Fibroblast of villous mesenchyme (primary cell): ENCODE measurements at regions not wholly inside any gene's neighbourhood (a gene's known extent, or its start where the extent isn't known, plus 50 kb on each side); places are given as distances from the start of the nearest gene placed in this dataset.

Experiments used
- DNase-seq: peaks from one replicate; pipeline ENCODE4 v3.0.0-alpha.2; 2010; ENCODE audit warnings: low read depth
- H3K4me3 ChIP-seq: 2 replicates; pipeline ENCODE4 v1.5.1; 2011; ENCODE audit warnings: low read depth, mild to moderate bottlenecking, low read length
- TF ChIP-seq, protein P1 (sequence below): IDR thresholded peaks from 2 replicates; pipeline ENCODE4 v1.5.1; 2012; ENCODE audit warnings: low read depth, mild to moderate bottlenecking, low read length; ENCODE audit not compliant: insufficient read depth

DNA sequence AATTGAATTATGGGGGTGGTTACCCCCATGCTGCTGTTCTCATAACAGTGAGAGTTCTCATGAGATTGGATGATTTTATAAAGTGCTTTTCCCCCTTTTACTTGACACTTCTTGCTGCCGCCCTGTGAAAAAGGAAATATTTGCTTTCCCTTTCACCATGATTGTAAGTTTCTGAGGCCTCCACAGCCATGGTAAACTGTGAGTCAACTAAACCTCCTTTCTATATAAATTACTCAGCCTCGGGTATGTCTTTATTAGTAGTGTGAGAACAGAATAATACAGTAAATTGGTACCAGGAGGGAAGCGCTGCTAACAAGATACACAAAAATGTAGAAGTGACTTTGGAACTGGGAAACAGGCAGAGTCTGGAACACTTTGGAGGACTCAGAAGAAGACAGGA, 1070.8 kb downstream of the FAM133A start:
- TF ChIP-seq, protein P1, sequence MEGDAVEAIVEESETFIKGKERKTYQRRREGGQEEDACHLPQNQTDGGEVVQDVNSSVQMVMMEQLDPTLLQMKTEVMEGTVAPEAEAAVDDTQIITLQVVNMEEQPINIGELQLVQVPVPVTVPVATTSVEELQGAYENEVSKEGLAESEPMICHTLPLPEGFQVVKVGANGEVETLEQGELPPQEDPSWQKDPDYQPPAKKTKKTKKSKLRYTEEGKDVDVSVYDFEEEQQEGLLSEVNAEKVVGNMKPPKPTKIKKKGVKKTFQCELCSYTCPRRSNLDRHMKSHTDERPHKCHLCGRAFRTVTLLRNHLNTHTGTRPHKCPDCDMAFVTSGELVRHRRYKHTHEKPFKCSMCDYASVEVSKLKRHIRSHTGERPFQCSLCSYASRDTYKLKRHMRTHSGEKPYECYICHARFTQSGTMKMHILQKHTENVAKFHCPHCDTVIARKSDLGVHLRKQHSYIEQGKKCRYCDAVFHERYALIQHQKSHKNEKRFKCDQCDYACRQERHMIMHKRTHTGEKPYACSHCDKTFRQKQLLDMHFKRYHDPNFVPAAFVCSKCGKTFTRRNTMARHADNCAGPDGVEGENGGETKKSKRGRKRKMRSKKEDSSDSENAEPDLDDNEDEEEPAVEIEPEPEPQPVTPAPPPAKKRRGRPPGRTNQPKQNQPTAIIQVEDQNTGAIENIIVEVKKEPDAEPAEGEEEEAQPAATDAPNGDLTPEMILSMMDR: no peak
- H3K4me3 ChIP-seq: no peak overlapping the region
- no peak for DNase-seq

DNA sequence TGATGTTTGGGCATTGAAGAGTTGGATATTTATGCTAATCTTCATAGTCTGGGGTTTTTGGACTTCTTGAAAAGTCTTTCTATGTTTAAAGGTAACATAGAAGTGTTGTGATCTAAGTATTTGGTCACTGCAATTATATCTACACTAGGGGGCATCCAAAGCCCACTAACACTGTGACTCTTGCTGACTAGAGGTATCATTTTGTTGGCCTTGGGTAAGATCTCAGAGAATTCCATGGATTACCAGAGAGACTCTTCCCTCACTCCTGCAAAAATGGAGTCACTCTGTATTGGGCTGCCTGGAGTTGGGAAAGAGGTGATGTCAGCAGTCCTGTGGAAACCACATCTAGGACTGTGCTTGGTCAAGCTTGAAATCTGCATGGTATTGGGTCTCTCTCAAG, 1077.6 kb downstream of the FAM133A start:
- DNase-seq: no peak
- no peak overlapping the region for H3K4me3 ChIP-seq
- TF ChIP-seq, protein P1: no peak

DNA sequence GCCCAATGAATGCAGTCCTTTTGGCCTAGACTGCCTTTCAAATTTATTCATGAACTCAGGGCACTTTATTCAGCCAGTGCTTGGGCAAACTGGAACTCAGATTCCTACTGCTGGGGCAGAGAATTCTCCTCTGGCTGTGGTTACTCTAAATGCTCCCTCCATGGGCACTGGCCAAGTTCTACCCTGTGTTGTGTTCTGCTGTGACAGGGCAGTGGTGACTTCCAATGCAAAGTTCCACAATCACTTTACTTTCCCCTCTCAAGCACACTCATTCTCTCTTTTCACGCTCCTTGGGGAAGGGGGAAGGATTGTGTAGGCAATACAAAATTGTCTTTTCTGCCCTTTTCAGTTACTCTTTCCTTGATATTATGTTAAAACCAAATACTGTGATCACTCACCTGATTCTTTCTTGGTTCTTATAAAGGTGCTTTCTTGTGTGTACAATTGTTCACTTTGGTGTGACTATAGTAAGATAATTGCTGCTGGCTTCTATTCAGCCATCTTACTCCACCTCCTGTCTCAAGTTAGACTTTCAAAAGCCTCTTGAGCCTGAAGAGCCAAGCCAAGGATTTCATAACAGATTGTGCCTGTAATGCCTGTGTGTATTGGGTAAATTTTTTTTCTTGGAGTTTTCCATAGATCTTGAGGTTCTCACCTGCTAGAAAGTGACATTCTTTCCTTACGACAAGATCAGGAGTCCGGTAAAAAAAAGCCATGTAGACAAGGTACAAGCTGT, 1078.6 kb downstream of the FAM133A start:
- TF ChIP-seq, protein P1: no peak
- no peak for DNase-seq
- no peak overlapping the region for H3K4me3 ChIP-seq

DNA sequence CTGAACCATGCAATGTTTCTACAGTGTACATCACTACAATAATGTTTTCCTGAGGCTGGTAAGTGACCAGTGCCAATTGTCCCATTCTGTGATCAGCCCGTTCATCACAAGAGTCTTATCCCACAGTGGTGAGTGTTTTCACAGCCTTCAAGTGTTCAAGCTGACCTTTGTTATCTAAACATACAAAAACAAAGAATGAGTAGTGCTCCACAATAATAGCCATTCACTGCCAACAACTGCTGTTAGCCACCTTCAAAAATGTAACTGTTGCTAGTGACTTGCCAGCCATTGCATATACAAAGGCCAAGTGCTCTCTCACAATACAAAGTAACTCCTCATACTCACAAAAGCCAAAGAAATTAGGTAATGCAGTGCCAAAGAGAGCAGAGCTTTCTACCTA, 1084.1 kb downstream of the FAM133A start:
- TF ChIP-seq, protein P1: no peak
- no peak for DNase-seq
- no peak overlapping the region for H3K4me3 ChIP-seq

DNA sequence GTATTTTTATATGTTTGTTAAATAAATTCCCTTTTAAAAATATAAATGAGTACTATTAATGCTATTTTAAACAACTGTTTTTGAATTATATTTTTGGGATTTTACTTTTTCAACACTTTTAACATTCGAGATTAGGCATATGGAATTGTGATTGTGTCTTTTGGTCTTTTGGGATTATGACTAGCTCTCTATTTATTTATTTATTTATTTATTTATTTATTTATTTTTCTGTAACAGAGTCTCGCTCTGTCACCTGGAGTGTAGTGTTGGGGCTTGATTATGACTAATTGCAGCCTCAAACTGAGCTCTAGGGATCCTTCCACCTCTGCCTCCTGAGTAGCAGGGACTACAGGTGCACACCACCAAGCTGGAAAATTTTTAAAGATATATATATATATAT, 1101.6 kb downstream of the FAM133A start:
- TF ChIP-seq, protein P1: no peak
- no peak overlapping the region for H3K4me3 ChIP-seq
- no peak for DNase-seq

DNA sequence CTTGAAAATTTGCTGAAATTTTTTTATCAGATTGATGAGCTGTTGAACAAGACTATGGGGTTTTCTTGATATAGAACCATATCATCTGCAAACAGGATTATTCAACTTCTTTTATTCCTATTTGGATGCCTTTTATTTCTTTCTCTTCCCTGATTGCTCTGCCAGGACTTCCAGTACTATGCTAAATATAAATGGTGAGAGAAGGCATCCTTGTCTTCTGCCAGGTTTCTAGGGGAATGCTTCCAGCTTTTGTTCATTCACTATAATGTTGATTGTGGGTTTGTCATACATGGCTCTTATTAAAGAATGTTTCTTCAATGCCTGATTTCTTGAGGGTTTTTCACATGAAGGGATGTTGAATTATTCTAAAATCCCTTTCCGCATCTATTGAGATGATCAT, 1139.5 kb downstream of the FAM133A start:
- H3K4me3 ChIP-seq: no peak overlapping the region
- no peak for DNase-seq
- TF ChIP-seq, protein P1: no peak

DNA sequence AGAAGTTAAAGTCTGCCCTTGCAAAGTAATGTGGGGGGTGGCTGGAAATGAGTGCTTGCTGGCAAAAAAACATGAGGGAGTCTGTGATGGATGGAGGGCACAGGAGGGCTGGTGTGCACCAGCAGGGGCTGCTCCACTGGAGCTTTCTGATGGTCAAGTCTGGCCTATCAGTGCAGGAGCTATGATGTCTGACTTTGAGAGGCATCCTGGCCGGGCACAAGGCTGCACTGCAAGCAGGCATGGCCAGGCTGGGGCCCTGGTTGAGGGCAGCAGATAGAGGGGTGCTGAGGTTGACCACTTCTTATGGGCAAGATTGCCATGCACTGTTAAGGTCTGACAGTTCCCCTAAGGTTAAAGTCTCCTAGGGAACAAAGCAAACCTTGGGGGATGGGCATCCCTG, 1140.2 kb downstream of the FAM133A start:
- DNase-seq: no peak
- H3K4me3 ChIP-seq: no peak overlapping the region
- TF ChIP-seq, protein P1: no peak
